WI38 (cell line): ENCODE measurements at regions not wholly inside any gene's neighbourhood (a gene's known extent, or its start where the extent isn't known, plus 50 kb on each side); places are given as distances from the start of the nearest gene placed in this dataset.

Experiments used
- H3K4me3 ChIP-seq: 2 replicates; pipeline ENCODE4 v1.5.1; 2011; ENCODE audit warnings: low read depth, mild to moderate bottlenecking, control low read depth, low read length
- TF ChIP-seq, protein P1 (sequence below): IDR thresholded peaks from 2 replicates; pipeline ENCODE4 v1.5.1; 2012; ENCODE audit warnings: low read depth, mild to moderate bottlenecking, control low read depth, low read length

DNA sequence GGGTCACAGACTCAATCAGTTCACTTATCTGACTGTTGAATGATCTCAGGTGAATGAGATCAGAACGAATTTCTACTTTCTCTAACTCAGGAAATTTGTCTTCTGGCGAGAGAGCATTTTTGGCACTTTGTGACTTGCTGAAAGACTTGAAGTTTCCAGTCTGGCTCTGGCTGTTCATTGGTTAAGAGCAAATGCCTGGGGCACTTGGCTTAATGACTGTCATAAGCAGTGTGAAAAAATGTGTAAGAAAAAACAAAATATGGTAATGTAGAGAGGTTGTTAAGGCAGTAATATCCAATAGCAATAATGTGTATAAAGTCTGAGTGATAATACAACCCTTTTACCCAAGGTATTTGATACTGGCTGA is 71.3 kb upstream of the PGRMC2 start:
- TF ChIP-seq, protein P1, sequence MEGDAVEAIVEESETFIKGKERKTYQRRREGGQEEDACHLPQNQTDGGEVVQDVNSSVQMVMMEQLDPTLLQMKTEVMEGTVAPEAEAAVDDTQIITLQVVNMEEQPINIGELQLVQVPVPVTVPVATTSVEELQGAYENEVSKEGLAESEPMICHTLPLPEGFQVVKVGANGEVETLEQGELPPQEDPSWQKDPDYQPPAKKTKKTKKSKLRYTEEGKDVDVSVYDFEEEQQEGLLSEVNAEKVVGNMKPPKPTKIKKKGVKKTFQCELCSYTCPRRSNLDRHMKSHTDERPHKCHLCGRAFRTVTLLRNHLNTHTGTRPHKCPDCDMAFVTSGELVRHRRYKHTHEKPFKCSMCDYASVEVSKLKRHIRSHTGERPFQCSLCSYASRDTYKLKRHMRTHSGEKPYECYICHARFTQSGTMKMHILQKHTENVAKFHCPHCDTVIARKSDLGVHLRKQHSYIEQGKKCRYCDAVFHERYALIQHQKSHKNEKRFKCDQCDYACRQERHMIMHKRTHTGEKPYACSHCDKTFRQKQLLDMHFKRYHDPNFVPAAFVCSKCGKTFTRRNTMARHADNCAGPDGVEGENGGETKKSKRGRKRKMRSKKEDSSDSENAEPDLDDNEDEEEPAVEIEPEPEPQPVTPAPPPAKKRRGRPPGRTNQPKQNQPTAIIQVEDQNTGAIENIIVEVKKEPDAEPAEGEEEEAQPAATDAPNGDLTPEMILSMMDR: no peak
- H3K4me3 ChIP-seq: no peak overlapping the region

DNA sequence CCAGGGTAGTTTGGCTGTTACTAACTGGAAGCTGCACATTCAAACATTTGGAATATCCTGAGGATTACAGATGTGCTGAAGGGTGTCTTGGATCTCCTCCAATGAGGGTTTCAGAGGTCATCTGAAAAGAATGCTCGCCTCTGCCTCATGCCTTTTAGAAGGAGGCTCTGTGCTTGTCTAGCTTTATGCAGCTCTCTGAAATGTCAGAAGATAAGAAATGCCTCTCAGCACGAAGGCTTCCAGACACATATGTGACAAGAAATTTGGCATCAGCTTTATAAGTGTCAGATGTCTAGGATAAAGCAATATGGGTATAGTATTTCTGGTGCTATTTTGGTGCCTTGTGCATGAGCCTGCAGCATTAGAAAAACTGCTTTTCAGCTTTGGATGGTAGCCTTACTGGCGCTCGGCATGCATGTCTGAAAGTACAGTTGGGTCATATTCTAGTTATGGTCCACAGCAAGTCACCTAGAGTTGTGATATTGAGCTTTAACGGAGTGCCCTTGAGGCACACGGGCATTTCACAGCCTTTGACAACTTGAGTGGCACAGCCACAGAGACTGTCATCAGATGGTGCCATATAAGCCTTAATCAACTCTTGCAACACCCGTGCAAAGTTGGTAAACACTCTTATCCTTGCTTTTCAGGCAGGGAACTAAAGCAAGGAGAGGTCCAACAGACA is 70.8 kb upstream of the PGRMC2 start:
- TF ChIP-seq, protein P1: no peak
- no peak overlapping the region for H3K4me3 ChIP-seq

- no peak overlapping the region for H3K4me3 ChIP-seq
- TF ChIP-seq, protein P1: no peak
Observed at GRCh38 chr4:128357286-128357685, 69.7 kb upstream of the PGRMC2 start.

DNA sequence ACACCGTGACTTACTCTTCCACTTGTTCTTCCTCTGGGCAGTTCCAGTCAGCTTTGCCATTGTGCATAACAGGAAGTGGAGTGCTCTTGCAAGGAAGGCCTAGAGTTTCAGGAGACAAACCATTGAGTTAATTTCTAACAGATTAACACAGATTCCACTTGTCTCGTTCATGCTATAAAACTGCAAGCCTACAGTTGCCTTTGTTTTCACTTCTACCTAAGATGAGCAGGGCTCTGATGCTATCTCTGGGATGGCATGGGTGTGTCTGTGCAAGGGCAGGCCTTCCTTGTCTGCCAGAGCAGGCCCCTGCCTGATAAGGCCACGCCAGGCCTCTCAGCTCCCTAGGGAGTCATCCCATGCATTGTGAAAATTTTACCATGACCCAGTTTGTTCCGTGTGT is 67.7 kb upstream of the PGRMC2 start:
- TF ChIP-seq, protein P1: no peak
- H3K4me3 ChIP-seq: no peak overlapping the region

- no peak overlapping the region for H3K4me3 ChIP-seq
- TF ChIP-seq, protein P1: no peak
Observed at GRCh38 chr4:128354205-128354821, 66.7 kb upstream of the PGRMC2 start.

GRCh38 chr4:128353791-128354190 is 66.2 kb upstream of the PGRMC2 start:
- no peak overlapping the region for H3K4me3 ChIP-seq
- TF ChIP-seq, protein P1: no peak

- TF ChIP-seq, protein P1: no peak
- no peak overlapping the region for H3K4me3 ChIP-seq
Observed at GRCh38 chr4:128351502-128351901, 63.9 kb upstream of the PGRMC2 start.
